ENCODE measurements at regions not wholly inside any gene's neighbourhood (a gene's known extent, or its start where the extent isn't known, plus 50 kb on each side); places are given as distances from the start of the nearest gene placed in this dataset.

- H3K36me3 Mint-ChIP-seq (ENCODE audit: low read depth): no peaks in the 10 kb centered on the region
- DNase-seq (ENCODE audit: low spot score): no peak
- no peaks in the 10 kb centered on the region for H3K4me1 Mint-ChIP-seq (ENCODE audit: low read depth)
- H3K4me3 Mint-ChIP-seq: no peak overlapping the region
- peaks cover 1% of the 10 kb centered on the region for H3K9me3 Mint-ChIP-seq
- no peaks in the 10 kb centered on the region for H3K27me3 Mint-ChIP-seq (ENCODE audit: insufficient read depth)
- no peak overlapping the region for H3K27ac Mint-ChIP-seq
- intact Hi-C loops (cut with micrococcal nuclease): no loop called here
Measured at GRCh38 chr4:60743654-60744053, 456.5 kb upstream of the ADGRL3 start.

- no peak for DNase-seq (ENCODE audit: low spot score)
- Mint-ChIP-seq H3K36me3 (ENCODE audit: low read depth) (no peaks in the 10 kb centered on the region), H3K9me3 (no peaks in the 10 kb centered on the region), H3K27me3 (ENCODE audit: insufficient read depth) (no peaks in the 10 kb centered on the region), H3K4me1 (ENCODE audit: low read depth) (no peaks in the 10 kb centered on the region), H3K27ac (no peak overlapping the region), H3K4me3 (no peak overlapping the region)
- intact Hi-C loops (cut with micrococcal nuclease): loop anchor here (1.0 kb wide), 1 partner anchor 17 kb away; no protein-coding TSS in a partner anchor
Measured at GRCh38 chr4:60744767-60745166, 455.4 kb upstream of the ADGRL3 start.

GRCh38 chr4:60745800-60746571, 454.1 kb upstream of the ADGRL3 start:
- H3K27ac Mint-ChIP-seq: no peak overlapping the region
- H3K27me3 Mint-ChIP-seq (ENCODE audit: insufficient read depth): no peaks in the 10 kb centered on the region
- no peaks in the 10 kb centered on the region for H3K4me1 Mint-ChIP-seq (ENCODE audit: low read depth)
- DNase-seq (ENCODE audit: low spot score): no peak
- intact Hi-C loops (cut with micrococcal nuclease): loop anchor here (1.0 kb wide), 1 partner anchor 15 kb away; no protein-coding TSS in a partner anchor
- H3K9me3 Mint-ChIP-seq: peaks cover 7% of the 10 kb centered on the region
- no peak overlapping the region for H3K4me3 Mint-ChIP-seq
- no peaks in the 10 kb centered on the region for H3K36me3 Mint-ChIP-seq (ENCODE audit: low read depth)

GRCh38 chr4:60750962-60751361, 449.2 kb upstream of the ADGRL3 start:
- H3K27ac Mint-ChIP-seq: no peak overlapping the region
- intact Hi-C loops (cut with micrococcal nuclease): no loop called here
- DNase-seq (ENCODE audit: low spot score): no peak
- no peaks in the 10 kb centered on the region for H3K36me3 Mint-ChIP-seq (ENCODE audit: low read depth)
- no peaks in the 10 kb centered on the region for H3K27me3 Mint-ChIP-seq (ENCODE audit: insufficient read depth)
- peaks cover 7% of the 10 kb centered on the region for H3K9me3 Mint-ChIP-seq
- no peaks in the 10 kb centered on the region for H3K4me1 Mint-ChIP-seq (ENCODE audit: low read depth)
- no peak overlapping the region for H3K4me3 Mint-ChIP-seq

- Mint-ChIP-seq H3K27me3 (ENCODE audit: insufficient read depth) (no peaks in the 10 kb centered on the region), H3K4me1 (ENCODE audit: low read depth) (no peaks in the 10 kb centered on the region), H3K4me3 (no peak overlapping the region), H3K36me3 (ENCODE audit: low read depth) (no peaks in the 10 kb centered on the region), H3K9me3 (no peaks in the 10 kb centered on the region), H3K27ac (no peak overlapping the region)
- intact Hi-C loops (cut with micrococcal nuclease): no loop called here
- DNase-seq (ENCODE audit: low spot score): no peak
Measured at GRCh38 chr4:60757986-60758680, 442.0 kb upstream of the ADGRL3 start.

- no peaks in the 10 kb centered on the region for H3K36me3 Mint-ChIP-seq (ENCODE audit: low read depth)
- H3K27ac Mint-ChIP-seq: no peak overlapping the region
- intact Hi-C loops (cut with micrococcal nuclease): loop anchor here (1.0 kb wide), 1 partner anchor 42 kb away; no protein-coding TSS in a partner anchor
- no peaks in the 10 kb centered on the region for H3K27me3 Mint-ChIP-seq (ENCODE audit: insufficient read depth)
- H3K4me1 Mint-ChIP-seq (ENCODE audit: low read depth): no peaks in the 10 kb centered on the region
- H3K4me3 Mint-ChIP-seq: no peak overlapping the region
- no peaks in the 10 kb centered on the region for H3K9me3 Mint-ChIP-seq
- no peak for DNase-seq (ENCODE audit: low spot score)
Measured at GRCh38 chr4:60759518-60760245, 440.4 kb upstream of the ADGRL3 start.

GRCh38 chr4:60780874-60781273, 419.3 kb upstream of the ADGRL3 start:
- Mint-ChIP-seq H3K27ac (no peak overlapping the region), H3K36me3 (ENCODE audit: low read depth) (no peaks in the 10 kb centered on the region), H3K9me3 (peaks cover 3% of the 10 kb centered on the region), H3K4me1 (ENCODE audit: low read depth) (no peaks in the 10 kb centered on the region), H3K4me3 (no peak overlapping the region), H3K27me3 (ENCODE audit: insufficient read depth) (no peaks in the 10 kb centered on the region)
- no peak for DNase-seq (ENCODE audit: low spot score)
- intact Hi-C loops (cut with micrococcal nuclease): no loop called here

GRCh38 chr4:60790608-60791007, 409.5 kb upstream of the ADGRL3 start:
- intact Hi-C loops (cut with micrococcal nuclease): no loop called here
- Mint-ChIP-seq H3K4me1 (ENCODE audit: low read depth) (no peaks in the 10 kb centered on the region), H3K27ac (no peak overlapping the region), H3K4me3 (no peak overlapping the region), H3K36me3 (ENCODE audit: low read depth) (no peaks in the 10 kb centered on the region), H3K9me3 (no peaks in the 10 kb centered on the region), H3K27me3 (ENCODE audit: insufficient read depth) (no peaks in the 10 kb centered on the region)
- DNase-seq (ENCODE audit: low spot score): no peak

GRCh38 chr4:60794372-60794771, 405.8 kb upstream of the ADGRL3 start:
- no peaks in the 10 kb centered on the region for H3K36me3 Mint-ChIP-seq (ENCODE audit: low read depth)
- no peaks in the 10 kb centered on the region for H3K27me3 Mint-ChIP-seq (ENCODE audit: insufficient read depth)
- intact Hi-C loops (cut with micrococcal nuclease): no loop called here
- no peak for DNase-seq (ENCODE audit: low spot score)
- H3K4me1 Mint-ChIP-seq (ENCODE audit: low read depth): no peaks in the 10 kb centered on the region
- H3K27ac Mint-ChIP-seq: no peak overlapping the region
- H3K4me3 Mint-ChIP-seq: no peak overlapping the region
- H3K9me3 Mint-ChIP-seq: no peaks in the 10 kb centered on the region

- Mint-ChIP-seq H3K4me1 (ENCODE audit: low read depth) (no peaks in the 10 kb centered on the region), H3K4me3 (no peak overlapping the region), H3K9me3 (no peaks in the 10 kb centered on the region), H3K27me3 (ENCODE audit: insufficient read depth) (no peaks in the 10 kb centered on the region), H3K27ac (no peak overlapping the region), H3K36me3 (ENCODE audit: low read depth) (no peaks in the 10 kb centered on the region)
- DNase-seq (ENCODE audit: low spot score): no peak
- intact Hi-C loops (cut with micrococcal nuclease): no loop called here
Measured at GRCh38 chr4:60799214-60799613, 400.9 kb upstream of the ADGRL3 start.

- intact Hi-C loops (cut with micrococcal nuclease): loop anchor here (1.0 kb wide), 1 partner anchor 41 kb away; no protein-coding TSS in a partner anchor
- DNase-seq (ENCODE audit: low spot score): no peak
- Mint-ChIP-seq H3K9me3 (no peaks in the 10 kb centered on the region), H3K4me1 (ENCODE audit: low read depth) (no peaks in the 10 kb centered on the region), H3K27me3 (ENCODE audit: insufficient read depth) (no peaks in the 10 kb centered on the region), H3K4me3 (no peak overlapping the region), H3K36me3 (ENCODE audit: low read depth) (no peaks in the 10 kb centered on the region), H3K27ac (no peak overlapping the region)
Measured at GRCh38 chr4:60800701-60801100, 399.4 kb upstream of the ADGRL3 start.

- H3K9me3 Mint-ChIP-seq: no peaks in the 10 kb centered on the region
- H3K4me1 Mint-ChIP-seq (ENCODE audit: low read depth): no peaks in the 10 kb centered on the region
- no peak overlapping the region for H3K4me3 Mint-ChIP-seq
- no peak overlapping the region for H3K27ac Mint-ChIP-seq
- no peaks in the 10 kb centered on the region for H3K36me3 Mint-ChIP-seq (ENCODE audit: low read depth)
- no peak for DNase-seq (ENCODE audit: low spot score)
- intact Hi-C loops (cut with micrococcal nuclease): no loop called here
- H3K27me3 Mint-ChIP-seq (ENCODE audit: insufficient read depth): no peaks in the 10 kb centered on the region
Measured at GRCh38 chr4:60805500-60806313, 394.4 kb upstream of the ADGRL3 start.

Measured in activated T-helper 1 cell treated with anti-CD3 and anti-CD28 coated beads, Interleukin-12 subunit alpha, Interleukin-12 subunit beta, Interleukin-2, Interleukin-4 antibody, amounts not matched to agents 30 ng/mL and 10 ng/mL and 1 ng/mL, durations not matched to agents 14 hours and 24 hours and 36 hours (primary cell).